ENCODE measurements at regions not wholly inside any gene's neighbourhood (a gene's known extent, or its start where the extent isn't known, plus 50 kb on each side); places are given as distances from the start of the nearest gene placed in this dataset.
"Not testable (repeated sequence)": the region's sequence is repeated elsewhere in the genome, so short reads cannot be mapped to it uniquely, and the experiment has no call there.

DNA sequence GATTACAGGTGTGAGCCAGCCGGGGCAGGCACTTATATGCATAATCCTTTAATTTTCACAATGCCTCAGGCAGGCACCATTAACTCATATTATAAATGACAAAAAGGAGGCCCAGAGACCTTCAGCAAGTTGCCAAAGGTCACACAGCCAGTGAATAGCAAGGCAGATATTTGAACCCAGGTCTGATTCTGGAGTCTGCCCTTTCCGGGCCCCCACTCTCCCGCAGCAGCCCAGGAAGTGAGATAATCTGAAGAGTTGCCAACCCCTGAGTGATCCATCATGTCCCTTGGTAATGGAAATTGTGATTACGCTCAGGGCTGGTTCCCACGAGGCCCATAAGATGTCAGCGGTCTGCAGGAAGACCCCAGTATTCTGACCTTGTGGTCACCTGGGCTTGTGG lies 95.3 kb upstream of the MED13L start:
- H3K27me3 ChIP-seq (replicated peaks; ENCODE audit: control insufficient read depth, insufficient read depth, low read length, poor library complexity, severe bottlenecking), result no peaks in the 10 kb centered on the region
- no peaks in the 10 kb centered on the region for H3K36me3 ChIP-seq (ENCODE audit: control insufficient read depth, insufficient read depth, low read length)
- H3K4me1 ChIP-seq (ENCODE audit: control insufficient read depth, insufficient read depth, low read length, poor library complexity, severe bottlenecking), result no peaks in the 10 kb centered on the region
- no peak for DNase-seq
- H3K9me3 ChIP-seq (ENCODE audit: control insufficient read depth, low read length), result no peaks in the 10 kb centered on the region
- H3K4me3 ChIP-seq (ENCODE audit: insufficient read depth, low read depth, low read length, poor library complexity, severe bottlenecking), result no peak overlapping the region
- no peak overlapping the region for H3K27ac ChIP-seq (ENCODE audit: insufficient read depth, low read length, poor library complexity, severe bottlenecking)

DNA sequence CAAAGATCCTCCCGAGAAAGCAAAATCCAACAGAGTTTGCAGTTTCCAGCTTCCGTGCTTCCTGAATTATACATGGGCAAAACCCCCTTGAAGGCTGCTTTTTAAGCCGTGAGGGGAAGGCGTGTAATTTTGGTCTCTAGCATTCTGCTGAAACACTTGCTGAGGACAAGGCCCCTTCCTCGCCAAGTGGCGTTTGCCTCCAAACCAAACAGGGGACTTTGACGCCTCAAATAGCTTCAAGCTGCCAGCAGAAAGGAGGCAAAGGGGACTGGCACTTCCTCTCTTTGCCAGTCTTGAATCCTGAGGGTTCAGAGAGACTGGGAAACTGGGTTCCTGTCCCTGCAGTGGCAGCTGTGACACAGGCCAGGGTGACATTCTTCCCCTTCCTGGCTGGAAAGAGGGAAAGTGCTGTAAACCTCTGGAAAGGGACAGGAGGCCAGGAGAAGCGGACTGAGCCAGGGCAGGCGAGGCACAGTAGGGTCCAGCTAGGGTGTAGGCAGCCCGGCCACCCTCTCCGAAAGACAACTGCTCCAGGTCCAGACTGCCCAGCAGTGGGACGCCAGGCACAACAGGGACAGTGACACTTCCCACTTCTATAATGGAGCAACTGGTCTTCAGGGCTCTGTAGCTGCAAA lies 96.2 kb upstream of the MED13L start:
- H3K9me3 ChIP-seq (ENCODE audit: control insufficient read depth, low read length), result no peaks in the 10 kb centered on the region
- H3K27ac ChIP-seq (ENCODE audit: insufficient read depth, low read length, poor library complexity, severe bottlenecking), result no peak overlapping the region
- no peaks in the 10 kb centered on the region for H3K4me1 ChIP-seq (ENCODE audit: control insufficient read depth, insufficient read depth, low read length, poor library complexity, severe bottlenecking)
- H3K4me3 ChIP-seq (ENCODE audit: insufficient read depth, low read depth, low read length, poor library complexity, severe bottlenecking), result no peak overlapping the region
- no peak for DNase-seq
- no peaks in the 10 kb centered on the region for H3K27me3 ChIP-seq (replicated peaks; ENCODE audit: control insufficient read depth, insufficient read depth, low read length, poor library complexity, severe bottlenecking)
- no peaks in the 10 kb centered on the region for H3K36me3 ChIP-seq (ENCODE audit: control insufficient read depth, insufficient read depth, low read length)

DNA sequence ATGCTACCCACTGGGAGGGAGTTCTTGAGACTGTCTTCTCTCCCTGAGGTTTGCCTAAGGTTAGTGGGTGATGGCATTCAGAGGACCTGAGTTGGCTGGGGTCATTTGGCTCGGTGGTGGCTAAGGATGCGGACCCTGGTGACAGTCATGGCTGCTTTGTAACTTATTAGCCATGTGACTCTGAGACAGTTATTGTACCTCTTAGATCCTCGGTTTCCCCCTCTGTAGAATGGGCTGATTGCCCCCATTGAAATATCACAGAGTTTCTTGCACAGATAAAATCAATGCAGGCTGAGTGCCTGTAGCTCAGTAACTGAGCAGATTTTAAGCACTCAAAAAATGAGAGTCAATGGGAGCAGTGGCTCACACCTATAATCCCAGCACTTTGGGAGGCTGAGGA lies 96.7 kb upstream of the MED13L start:
- Histone ChIP-seq H3K4me1 (ENCODE audit: control insufficient read depth, insufficient read depth, low read length, poor library complexity, severe bottlenecking) (no peaks in the 10 kb centered on the region), H3K27me3 (replicated peaks; ENCODE audit: control insufficient read depth, insufficient read depth, low read length, poor library complexity, severe bottlenecking) (no peaks in the 10 kb centered on the region), H3K27ac (ENCODE audit: insufficient read depth, low read length, poor library complexity, severe bottlenecking) (no peak overlapping the region), H3K9me3 (ENCODE audit: control insufficient read depth, low read length) (no peaks in the 10 kb centered on the region), H3K4me3 (ENCODE audit: insufficient read depth, low read depth, low read length, poor library complexity, severe bottlenecking) (no peak overlapping the region), H3K36me3 (ENCODE audit: control insufficient read depth, insufficient read depth, low read length) (no peaks in the 10 kb centered on the region)
- DNase-seq, result no peak

DNA sequence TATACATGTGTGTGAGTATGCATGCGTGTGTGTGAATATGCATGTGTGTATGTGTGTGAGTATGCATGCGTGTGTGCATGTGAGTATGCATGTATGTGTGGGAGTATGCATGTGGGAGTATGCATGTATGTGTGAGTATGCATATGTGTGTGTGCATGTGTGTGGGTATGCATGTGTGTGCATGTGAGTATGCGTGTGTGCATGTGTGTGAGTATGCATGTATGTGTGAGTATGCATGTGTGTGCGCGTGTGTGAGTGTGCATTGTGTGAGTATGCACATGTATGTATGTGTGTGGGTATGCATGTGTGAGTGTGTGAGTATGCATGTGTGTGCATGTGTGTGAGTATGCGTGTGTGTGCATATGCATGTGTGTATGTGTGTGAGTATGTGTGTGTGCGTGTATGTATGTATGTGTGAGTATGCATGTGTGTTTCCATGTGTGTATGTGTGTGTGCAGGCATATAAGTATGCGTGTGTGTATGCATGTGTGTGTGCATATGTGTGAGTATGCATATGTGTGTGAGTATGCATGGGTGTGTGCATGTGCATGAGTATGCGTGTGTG lies 97.9 kb upstream of the MED13L start:
- no peak for DNase-seq
- Histone ChIP-seq H3K4me3 (ENCODE audit: insufficient read depth, low read depth, low read length, poor library complexity, severe bottlenecking) (no peak overlapping the region), H3K9me3 (ENCODE audit: control insufficient read depth, low read length) (no peaks in the 10 kb centered on the region), H3K27ac (ENCODE audit: insufficient read depth, low read length, poor library complexity, severe bottlenecking) (no peak overlapping the region), H3K36me3 (ENCODE audit: control insufficient read depth, insufficient read depth, low read length) (no peaks in the 10 kb centered on the region), H3K27me3 (replicated peaks; ENCODE audit: control insufficient read depth, insufficient read depth, low read length, poor library complexity, severe bottlenecking) (no peaks in the 10 kb centered on the region), H3K4me1 (ENCODE audit: control insufficient read depth, insufficient read depth, low read length, poor library complexity, severe bottlenecking) (no peaks in the 10 kb centered on the region)

DNA sequence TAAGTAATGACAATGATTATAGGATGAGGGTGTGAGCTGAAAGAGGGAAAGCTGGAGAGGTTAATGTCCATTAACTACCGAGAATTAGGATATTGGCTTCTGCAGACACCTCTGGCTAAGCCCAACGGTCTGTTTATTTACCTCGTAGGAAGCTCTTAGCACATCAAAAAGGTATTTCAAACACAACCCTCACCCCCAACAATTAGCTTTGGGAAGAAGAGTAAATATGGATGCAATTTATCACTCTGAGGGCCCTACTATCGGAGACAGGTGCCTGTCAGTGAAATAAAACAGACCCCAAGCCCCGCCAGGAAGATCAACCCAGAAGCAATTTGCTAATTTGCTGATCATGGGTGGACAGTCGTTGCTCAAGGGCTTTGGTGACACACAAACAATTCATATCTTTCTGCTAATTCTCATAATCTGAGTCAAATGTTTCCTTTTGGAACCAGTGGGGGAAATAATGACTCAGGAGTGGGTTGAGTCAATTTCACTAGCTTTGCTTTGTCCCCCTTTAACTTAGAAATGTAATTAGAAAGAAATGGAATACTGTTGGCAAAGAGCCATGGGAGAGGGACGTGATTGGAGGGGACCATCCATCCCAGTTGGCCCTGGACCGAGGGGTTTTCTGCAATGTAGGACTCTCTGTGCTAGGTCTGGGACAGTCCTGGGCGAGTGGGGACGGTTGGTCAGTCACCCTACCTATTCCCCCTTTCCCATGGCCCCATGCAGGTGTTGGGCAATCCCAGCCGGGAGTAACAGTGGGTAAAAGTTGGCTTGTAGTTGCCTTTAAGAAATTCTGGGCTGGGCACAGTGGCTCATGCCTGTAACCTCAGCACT lies 99.1 kb upstream of the MED13L start:
- Histone ChIP-seq H3K27ac (ENCODE audit: insufficient read depth, low read length, poor library complexity, severe bottlenecking) (no peak overlapping the region), H3K4me3 (ENCODE audit: insufficient read depth, low read depth, low read length, poor library complexity, severe bottlenecking) (no peak overlapping the region), H3K36me3 (ENCODE audit: control insufficient read depth, insufficient read depth, low read length) (no peaks in the 10 kb centered on the region), H3K9me3 (ENCODE audit: control insufficient read depth, low read length) (no peaks in the 10 kb centered on the region), H3K27me3 (replicated peaks; ENCODE audit: control insufficient read depth, insufficient read depth, low read length, poor library complexity, severe bottlenecking) (no peaks in the 10 kb centered on the region), H3K4me1 (ENCODE audit: control insufficient read depth, insufficient read depth, low read length, poor library complexity, severe bottlenecking) (no peaks in the 10 kb centered on the region)
- no peak for DNase-seq

DNA sequence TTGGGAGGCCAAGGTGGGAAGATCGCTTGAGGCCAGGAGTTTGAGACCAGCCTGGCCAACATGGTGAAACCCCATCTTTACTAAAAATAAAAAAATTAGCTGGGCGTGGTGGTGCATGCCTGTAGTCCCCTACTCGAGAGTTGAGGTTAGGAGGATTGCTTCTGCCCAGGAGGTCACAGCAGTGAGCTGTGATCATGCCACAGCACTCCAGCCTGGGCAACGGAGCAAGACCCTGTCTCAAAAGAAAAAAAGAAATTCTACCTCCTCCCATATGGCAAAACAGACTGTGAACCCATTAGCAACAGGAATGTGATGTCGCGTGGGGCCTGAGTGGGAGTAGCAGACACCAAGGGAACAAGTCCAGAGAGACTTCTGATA lies 99.7 kb upstream of the MED13L start:
- H3K36me3 ChIP-seq (ENCODE audit: control insufficient read depth, insufficient read depth, low read length); H3K9me3 ChIP-seq (ENCODE audit: control insufficient read depth, low read length); H3K4me1 ChIP-seq (ENCODE audit: control insufficient read depth, insufficient read depth, low read length, poor library complexity, severe bottlenecking); DNase-seq; H3K27ac ChIP-seq (ENCODE audit: insufficient read depth, low read length, poor library complexity, severe bottlenecking); H3K27me3 ChIP-seq (replicated peaks; ENCODE audit: control insufficient read depth, insufficient read depth, low read length, poor library complexity, severe bottlenecking); H3K4me3 ChIP-seq (ENCODE audit: insufficient read depth, low read depth, low read length, poor library complexity, severe bottlenecking): not testable (repeated sequence)

DNA sequence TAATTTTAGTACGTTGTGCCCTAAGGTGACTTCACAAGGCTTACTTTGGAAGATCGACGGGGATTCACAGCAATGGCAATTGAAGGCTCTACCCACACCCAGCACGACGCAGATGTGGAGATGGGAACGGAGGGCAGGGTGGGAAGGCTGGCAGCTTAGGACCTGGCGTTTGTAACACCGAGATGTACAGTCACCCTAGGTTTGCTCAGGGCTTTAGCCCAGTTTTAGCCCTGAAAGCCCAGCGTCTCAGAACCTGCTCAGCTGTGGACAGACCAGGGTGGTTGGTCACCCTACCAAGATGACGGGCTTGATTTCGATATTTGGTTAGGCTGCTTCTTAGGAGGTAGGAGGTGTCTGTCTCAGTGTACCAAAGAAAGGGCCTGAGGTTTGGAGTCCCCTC lies 100.5 kb upstream of the MED13L start:
- Histone ChIP-seq H3K9me3 (ENCODE audit: control insufficient read depth, low read length) (no peaks in the 10 kb centered on the region), H3K27ac (ENCODE audit: insufficient read depth, low read length, poor library complexity, severe bottlenecking) (no peak overlapping the region), H3K36me3 (ENCODE audit: control insufficient read depth, insufficient read depth, low read length) (no peaks in the 10 kb centered on the region), H3K4me3 (ENCODE audit: insufficient read depth, low read depth, low read length, poor library complexity, severe bottlenecking) (no peak overlapping the region), H3K27me3 (replicated peaks; ENCODE audit: control insufficient read depth, insufficient read depth, low read length, poor library complexity, severe bottlenecking) (no peaks in the 10 kb centered on the region), H3K4me1 (ENCODE audit: control insufficient read depth, insufficient read depth, low read length, poor library complexity, severe bottlenecking) (no peaks in the 10 kb centered on the region)
- DNase-seq, result no peak

DNA sequence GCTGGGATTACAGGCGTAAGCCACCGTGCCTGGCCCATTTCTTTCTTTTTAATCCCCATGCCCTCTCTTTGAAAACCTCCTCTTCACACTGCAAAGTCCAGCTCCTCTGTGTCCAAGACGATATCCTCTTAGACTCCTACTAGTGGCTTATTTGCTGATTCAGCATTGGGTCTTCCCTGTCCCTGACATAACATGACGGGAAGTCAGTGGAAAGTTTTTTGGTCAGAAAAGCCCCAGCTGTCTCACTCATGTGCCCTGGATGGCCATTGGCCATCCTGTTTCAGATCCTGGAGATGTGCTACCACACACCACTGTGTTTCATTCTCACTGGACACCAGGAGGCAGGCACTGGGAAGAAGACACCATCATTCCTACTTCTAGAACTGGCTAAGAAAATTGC lies 102.6 kb upstream of the MED13L start:
- no peak for DNase-seq
- H3K9me3 ChIP-seq (ENCODE audit: control insufficient read depth, low read length), result no peaks in the 10 kb centered on the region
- H3K27me3 ChIP-seq (replicated peaks; ENCODE audit: control insufficient read depth, insufficient read depth, low read length, poor library complexity, severe bottlenecking), result no peaks in the 10 kb centered on the region
- H3K4me1 ChIP-seq (ENCODE audit: control insufficient read depth, insufficient read depth, low read length, poor library complexity, severe bottlenecking), result no peaks in the 10 kb centered on the region
- H3K4me3 ChIP-seq (ENCODE audit: insufficient read depth, low read depth, low read length, poor library complexity, severe bottlenecking), result no peak overlapping the region
- no peak overlapping the region for H3K27ac ChIP-seq (ENCODE audit: insufficient read depth, low read length, poor library complexity, severe bottlenecking)
- no peaks in the 10 kb centered on the region for H3K36me3 ChIP-seq (ENCODE audit: control insufficient read depth, insufficient read depth, low read length)

DNA sequence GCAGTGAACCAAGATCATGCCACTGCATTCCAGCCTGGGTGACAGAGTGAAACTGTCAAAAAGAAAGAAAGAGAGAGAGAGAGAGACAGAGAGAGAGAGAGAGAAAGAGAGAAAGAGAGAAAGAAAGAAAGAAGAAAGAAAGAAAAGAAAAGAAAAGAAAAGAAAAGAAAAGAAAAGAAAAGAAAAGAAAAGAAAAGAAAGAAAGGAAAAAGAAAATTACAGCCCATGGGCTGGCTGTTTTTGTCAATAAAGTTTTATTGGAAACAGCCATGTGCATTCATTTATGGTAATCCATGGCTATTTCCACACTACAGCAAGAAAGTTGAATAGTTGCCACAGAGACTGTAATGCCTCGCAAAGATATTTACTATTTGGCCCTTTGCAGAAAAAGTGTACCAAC lies 103.2 kb upstream of the MED13L start:
- not testable (repeated sequence) for H3K9me3 ChIP-seq (ENCODE audit: control insufficient read depth, low read length); H3K27me3 ChIP-seq (replicated peaks; ENCODE audit: control insufficient read depth, insufficient read depth, low read length, poor library complexity, severe bottlenecking); H3K36me3 ChIP-seq (ENCODE audit: control insufficient read depth, insufficient read depth, low read length); DNase-seq; H3K27ac ChIP-seq (ENCODE audit: insufficient read depth, low read length, poor library complexity, severe bottlenecking); H3K4me1 ChIP-seq (ENCODE audit: control insufficient read depth, insufficient read depth, low read length, poor library complexity, severe bottlenecking); H3K4me3 ChIP-seq (ENCODE audit: insufficient read depth, low read depth, low read length, poor library complexity, severe bottlenecking)

DNA sequence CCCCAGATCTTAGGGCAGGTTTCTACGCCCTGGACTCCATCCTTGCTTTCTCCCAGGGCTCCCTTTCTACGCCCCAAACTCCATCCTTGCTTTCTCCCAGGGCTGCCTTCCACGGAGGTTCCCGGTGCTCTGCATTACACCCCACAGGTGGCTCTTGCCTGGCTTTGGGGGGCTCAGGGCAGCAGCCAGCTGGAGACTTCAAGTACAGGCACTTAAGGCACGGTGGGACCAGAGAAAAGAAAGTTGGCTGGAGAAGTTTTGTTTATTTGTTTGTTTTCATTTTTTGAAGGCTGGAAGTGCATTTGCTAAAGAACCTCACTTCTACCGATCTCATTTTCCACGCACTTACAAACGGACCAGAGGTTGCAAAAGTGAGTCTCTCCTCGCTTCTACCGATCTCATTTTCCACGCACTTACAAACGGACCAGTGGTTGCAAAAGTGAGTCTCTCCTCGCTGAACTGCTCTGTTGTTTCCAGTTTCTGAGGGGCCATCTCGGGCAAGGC lies 103.8 kb upstream of the MED13L start:
- Histone ChIP-seq H3K4me3 (ENCODE audit: insufficient read depth, low read depth, low read length, poor library complexity, severe bottlenecking) (no peak overlapping the region), H3K27me3 (replicated peaks; ENCODE audit: control insufficient read depth, insufficient read depth, low read length, poor library complexity, severe bottlenecking) (no peaks in the 10 kb centered on the region)
- no peak for DNase-seq

More for the DNA sequence above, 103.8 kb upstream of the MED13L start:
- Histone ChIP-seq H3K36me3 (ENCODE audit: control insufficient read depth, insufficient read depth, low read length) (no peaks in the 10 kb centered on the region), H3K4me1 (ENCODE audit: control insufficient read depth, insufficient read depth, low read length, poor library complexity, severe bottlenecking) (no peaks in the 10 kb centered on the region), H3K27ac (ENCODE audit: insufficient read depth, low read length, poor library complexity, severe bottlenecking) (no peak overlapping the region), H3K9me3 (ENCODE audit: control insufficient read depth, low read length) (no peaks in the 10 kb centered on the region)

All from effector memory CD4-positive, alpha-beta T cell (primary cell).